ENCODE measurements at regions not wholly inside any gene's neighbourhood (a gene's known extent, or its start where the extent isn't known, plus 50 kb on each side); places are given as distances from the start of the nearest gene placed in this dataset.
A peak's percentile ranks its signal among the peaks of the same experiment; 100 is the strongest.

- FAIRE-seq (peak; percentile 55), DNase-seq (ENCODE audit: insufficient read length, low spot score) (no peak)
Observed at GRCh38 chr1:87759421-87760087, 430.9 kb downstream of the LMO4 start.

- DNase-seq (ENCODE audit: insufficient read length, low spot score) (no peak), FAIRE-seq (no peak)
Observed at GRCh38 chr1:87760155-87760554, 431.5 kb downstream of the LMO4 start.

GRCh38 chr1:87760654-87761053, 432.0 kb downstream of the LMO4 start:
- no peak for DNase-seq (ENCODE audit: insufficient read length, low spot score)
- FAIRE-seq, result no peak

DNA sequence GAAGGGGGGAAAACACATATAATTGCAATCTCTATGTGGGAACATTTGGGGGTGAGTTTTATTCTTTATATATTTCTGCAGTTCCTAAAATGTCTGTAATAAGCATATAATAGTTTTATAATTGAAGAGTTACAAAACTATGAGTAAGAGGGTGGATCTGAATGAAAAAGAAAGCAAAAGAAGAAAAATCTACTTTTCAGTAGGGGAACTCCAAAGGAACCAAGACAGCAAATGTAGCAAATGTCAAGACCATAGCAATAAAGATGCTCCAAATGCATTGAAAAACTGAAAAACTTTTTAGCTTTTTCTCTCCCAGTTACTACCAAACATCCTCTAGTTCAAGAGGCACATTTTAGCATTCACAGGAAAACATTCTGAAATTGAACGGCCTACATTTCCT, 434.8 kb downstream of the LMO4 start:
- no peak for DNase-seq (ENCODE audit: insufficient read length, low spot score)
- no peak for FAIRE-seq

GRCh38 chr1:87765057-87765680, 436.5 kb downstream of the LMO4 start:
- FAIRE-seq (peak; percentile 45), DNase-seq (ENCODE audit: insufficient read length, low spot score) (no peak)

DNA sequence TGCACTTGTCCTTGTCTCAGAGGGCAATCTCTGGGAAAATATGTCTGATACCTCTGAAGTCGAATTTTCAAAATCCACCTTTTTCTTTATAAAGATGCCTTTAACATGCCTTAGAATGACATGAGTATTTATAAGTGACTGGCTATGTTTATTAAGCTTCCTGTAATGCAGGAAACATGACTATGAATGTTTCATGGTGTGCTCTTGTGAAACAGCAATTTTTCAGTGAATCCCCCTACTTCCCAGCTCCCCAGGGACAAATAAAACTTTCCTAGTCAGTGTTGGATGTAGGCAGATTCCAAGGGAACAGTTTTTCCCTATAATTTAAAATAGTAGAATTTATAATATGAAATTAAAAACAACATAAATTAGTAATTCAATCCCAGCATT, 437.0 kb downstream of the LMO4 start:
- no peak for FAIRE-seq

GRCh38 chr1:87766737-87767136, 438.1 kb downstream of the LMO4 start:
- no peak for DNase-seq (ENCODE audit: insufficient read length, low spot score)
- FAIRE-seq, result no peak

More for the DNA sequence above, 437.0 kb downstream of the LMO4 start:
- DNase-seq (ENCODE audit: insufficient read length, low spot score), result no peak

DNA sequence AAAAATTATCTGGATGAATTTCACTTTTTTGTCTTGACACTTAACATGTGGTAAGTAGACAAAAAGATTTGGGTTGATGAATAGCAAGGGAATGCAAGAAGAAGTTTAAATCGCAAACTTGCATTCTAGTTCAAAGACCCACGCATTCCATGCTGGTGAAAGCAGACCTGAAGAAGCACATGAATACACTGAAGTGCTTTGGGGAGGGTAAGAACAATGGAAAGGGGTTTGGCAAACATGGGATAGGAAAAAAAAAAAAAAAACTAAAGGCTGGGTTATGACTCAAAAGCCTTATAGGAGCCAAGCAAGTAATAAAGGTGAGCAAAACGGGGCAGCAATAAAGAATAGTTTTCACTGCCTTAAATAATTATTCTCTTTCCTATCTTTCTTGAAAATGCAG, 450.2 kb downstream of the LMO4 start:
- FAIRE-seq, result no peak

DNA sequence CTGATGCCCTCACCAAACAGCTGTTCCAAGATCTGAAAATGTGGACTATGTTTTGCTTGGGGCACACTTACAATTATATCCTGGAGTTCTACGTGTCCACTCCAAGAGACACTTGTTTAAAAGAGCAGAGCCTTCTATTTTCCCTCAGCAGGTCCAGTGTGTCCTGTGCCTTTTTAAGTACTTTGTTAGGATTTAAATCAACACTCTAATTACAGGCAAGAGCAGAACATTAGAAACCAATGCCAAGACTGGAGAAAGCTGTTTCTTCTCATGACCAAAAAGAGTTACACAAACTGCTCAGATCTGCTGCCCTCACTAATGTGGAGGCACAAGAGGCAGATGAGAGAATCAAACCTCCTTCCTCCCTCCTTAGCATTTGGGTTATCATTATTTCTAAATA, 452.9 kb downstream of the LMO4 start:
- DNase-seq (ENCODE audit: insufficient read length, low spot score), result no peak
- no peak for FAIRE-seq

More for the DNA sequence above, 450.2 kb downstream of the LMO4 start:
- no peak for DNase-seq (ENCODE audit: insufficient read length, low spot score)

DNA sequence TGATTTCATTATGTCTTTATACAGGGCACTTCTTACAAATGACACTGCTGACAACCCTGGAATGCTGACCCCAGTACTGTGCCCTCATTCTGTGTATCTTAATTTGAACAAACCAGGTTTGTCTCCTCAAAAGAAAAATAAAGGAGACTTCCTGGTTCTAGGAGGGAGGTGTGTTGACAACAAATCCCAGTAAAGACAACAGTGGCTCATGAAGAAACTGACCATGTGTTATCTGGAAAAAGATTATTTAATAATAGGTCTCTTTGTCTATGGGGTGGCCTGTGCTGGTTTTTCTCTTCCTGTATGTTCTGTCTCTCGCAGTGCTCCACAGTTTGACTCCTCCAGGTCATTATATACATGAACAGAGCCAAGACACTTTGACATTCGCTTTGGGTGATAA, 454.6 kb downstream of the LMO4 start:
- no peak for DNase-seq (ENCODE audit: insufficient read length, low spot score)
- FAIRE-seq, result no peak

DNA sequence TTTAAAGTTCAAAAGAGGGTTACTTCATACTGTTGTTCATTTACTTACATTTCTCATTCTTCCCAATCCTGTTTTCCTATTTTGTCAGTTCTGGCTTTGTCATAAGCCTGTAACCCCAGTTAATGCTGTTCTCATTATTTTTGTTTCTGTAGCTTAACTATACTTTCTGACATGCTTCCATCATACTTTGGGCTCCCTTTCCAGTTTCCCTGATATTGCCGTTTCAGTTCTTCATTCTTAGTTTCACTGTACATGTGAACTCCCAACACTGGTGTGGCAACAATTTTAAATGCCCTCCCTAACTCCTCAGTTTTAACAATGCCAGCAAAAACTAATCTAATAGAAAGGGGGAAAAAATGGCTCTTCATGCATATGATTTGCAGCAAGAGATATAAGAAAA, 456.7 kb downstream of the LMO4 start:
- FAIRE-seq, result no peak

DNA sequence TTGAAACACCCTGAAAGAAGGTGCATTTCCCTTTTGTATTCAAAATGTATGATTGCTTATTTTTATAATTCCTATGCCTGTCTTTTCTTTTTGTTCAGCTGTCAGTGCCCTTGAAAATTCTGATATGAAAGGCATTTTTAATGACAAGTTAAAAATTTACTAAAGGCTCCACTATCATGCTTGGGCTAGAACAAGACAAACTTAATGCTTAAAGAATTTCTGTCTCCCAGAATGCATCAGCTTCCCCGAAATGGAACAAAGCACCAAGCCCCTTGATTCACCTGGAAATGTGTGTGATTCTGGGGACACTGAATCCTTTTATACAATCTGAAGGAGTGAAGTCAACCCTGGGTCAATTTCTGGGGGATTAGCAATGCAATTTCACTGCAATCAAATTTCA, 457.5 kb downstream of the LMO4 start:
- DNase-seq (ENCODE audit: insufficient read length, low spot score) (no peak), FAIRE-seq (no peak)

More for the DNA sequence above, 456.7 kb downstream of the LMO4 start:
- DNase-seq (ENCODE audit: insufficient read length, low spot score), result no peak

DNA sequence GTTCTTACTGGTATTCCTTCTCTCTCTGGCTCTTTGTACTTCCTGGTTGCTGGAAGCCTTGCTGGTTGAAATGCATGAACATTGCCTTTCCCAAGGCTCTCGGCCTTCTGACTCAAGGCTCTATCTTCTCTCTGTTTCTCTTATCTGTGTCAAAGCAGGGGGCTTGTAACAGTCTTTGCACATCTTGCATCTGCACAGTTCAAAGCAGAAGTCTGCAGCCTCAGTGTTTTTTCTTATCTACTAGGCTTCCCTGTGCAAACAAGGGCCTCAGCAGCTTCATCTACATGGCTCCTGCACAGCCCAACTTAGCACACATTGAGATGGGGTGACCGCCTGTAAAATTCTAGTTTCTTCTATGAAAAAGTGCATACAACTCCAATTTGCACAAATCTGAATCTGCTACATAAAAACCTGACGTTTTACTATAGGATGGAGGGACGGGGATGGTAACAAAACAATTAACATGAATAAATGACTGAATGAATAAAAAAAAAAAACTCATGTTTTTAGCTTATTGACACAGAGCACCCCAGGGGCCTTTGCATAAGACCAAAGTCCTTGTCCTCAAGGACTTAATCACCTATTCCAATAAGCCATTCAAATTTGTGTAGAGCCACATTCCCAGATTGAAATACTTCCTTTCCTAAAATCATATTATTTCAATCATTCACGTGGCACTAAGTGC, 458.3 kb downstream of the LMO4 start:
- DNase-seq (ENCODE audit: insufficient read length, low spot score) (no peak), FAIRE-seq (no peak)

DNA sequence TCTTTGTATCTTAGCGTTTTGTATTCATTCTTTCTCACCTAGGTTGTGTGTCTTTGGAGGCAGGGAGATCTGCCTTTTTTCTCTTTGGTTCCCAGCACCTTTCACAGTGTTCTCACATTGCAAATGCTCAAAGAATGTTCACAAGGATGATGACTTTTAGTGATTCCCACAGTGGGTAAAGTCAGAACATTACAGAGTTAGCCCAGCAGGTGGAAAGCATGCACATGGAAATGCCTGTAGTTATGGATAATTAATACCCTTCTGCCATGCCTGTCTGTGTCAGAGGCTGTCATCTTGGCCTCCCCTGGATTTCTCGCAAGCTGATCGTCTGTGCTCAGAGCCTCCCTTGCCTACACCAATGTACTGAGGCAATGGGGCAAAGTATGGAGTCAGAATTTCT, 458.9 kb downstream of the LMO4 start:
- FAIRE-seq (no peak), DNase-seq (ENCODE audit: insufficient read length, low spot score) (no peak)

DNA sequence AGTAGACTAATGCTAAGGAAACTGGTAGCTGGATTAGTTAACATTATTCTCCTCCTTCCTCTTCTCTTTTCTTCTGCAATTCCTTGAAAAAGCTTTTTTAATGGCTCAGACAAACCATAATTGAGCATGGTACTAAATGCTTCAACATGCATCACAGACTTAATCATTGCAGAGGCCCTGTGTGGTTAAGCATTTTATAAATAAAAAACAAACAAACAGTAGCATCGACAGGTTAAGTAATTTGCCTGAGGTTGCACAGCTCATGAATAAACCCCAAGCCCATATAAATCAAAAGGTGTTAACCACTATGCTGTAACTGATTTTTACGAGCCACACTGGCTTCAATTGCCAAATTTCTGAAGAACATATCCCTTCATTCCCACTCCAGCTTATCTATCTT, 462.1 kb downstream of the LMO4 start:
- FAIRE-seq (no peak), DNase-seq (ENCODE audit: insufficient read length, low spot score) (no peak)

DNA sequence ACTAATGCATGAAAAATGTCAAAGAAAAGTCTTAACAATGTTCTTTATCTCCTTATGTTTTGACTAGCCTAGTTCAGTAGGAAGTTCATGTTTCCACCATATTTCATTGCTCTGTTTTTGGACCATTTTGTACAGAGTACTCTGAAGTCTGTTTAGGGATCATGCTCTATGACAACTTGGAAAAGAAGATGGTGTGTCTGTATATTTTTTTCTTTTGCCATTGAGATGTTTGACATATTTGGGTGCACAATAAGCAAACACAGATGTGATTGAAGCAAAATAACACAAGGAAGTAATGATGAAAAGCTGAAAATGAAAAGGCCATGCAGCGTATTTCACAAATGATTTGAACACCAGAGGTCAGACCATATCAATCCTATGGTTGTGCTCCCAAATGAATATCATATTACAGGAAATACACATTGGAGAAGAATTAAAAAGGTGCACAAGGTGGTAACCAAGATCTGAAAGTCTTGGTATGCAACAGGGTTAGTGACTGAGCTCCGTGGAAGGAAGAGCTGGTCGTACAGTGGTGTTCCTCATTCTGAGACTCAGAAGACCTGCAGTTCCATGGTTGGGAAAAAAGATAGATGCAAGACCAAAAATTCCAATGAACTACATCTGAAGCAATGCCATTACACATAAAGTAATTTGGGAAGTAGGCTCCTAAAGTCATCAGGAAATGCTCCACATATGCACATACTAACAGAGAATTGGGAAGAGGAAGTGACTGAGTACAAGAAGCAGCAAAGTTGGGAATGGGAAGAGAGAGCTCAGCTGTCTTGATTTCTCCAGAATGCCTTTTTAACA, 463.5 kb downstream of the LMO4 start:
- no peak for FAIRE-seq

GRCh38 chr1:87794788-87795614, 466.3 kb downstream of the LMO4 start:
- FAIRE-seq (no peak), DNase-seq (ENCODE audit: insufficient read length, low spot score) (no peak)

More for the DNA sequence above, 463.5 kb downstream of the LMO4 start:
- no peak for DNase-seq (ENCODE audit: insufficient read length, low spot score)

GRCh38 chr1:87795615-87796337, 467.1 kb downstream of the LMO4 start:
- no peak for FAIRE-seq
- no peak for DNase-seq (ENCODE audit: insufficient read length, low spot score)

GRCh38 chr1:87796471-87796901, 467.8 kb downstream of the LMO4 start:
- DNase-seq (ENCODE audit: insufficient read length, low spot score) (no peak), FAIRE-seq (no peak)

GRCh38 chr1:87799451-87799850, 470.8 kb downstream of the LMO4 start:
- FAIRE-seq, result no peak
- no peak for DNase-seq (ENCODE audit: insufficient read length, low spot score)

Data from GM19239 (cell line).